ENCODE measurements at regions not wholly inside any gene's neighbourhood (a gene's known extent, or its start where the extent isn't known, plus 50 kb on each side); places are given as distances from the start of the nearest gene placed in this dataset.
A peak's percentile ranks its signal among the peaks of the same experiment; 100 is the strongest.

GRCh38 chr12:68446901-68447796 lies 115.0 kb upstream of the MDM1 start:
- ATAC-seq (replicated peaks in 6 of 8) = peak in 2 of 8 experiments; percentile 14 to 30
- Histone ChIP-seq H3K27ac (no peak overlapping the region), H3K4me1 (replicated peaks in 1 of 2) (peaks cover 0 to 5% of the 10 kb centered on the region in 2 donors), H3K4me3 (no peak overlapping the region)
- in situ Hi-C loops (cut with MboI; ENCODE audit: low pct_unique_long_range_greater_than_20kb in 2 of 9, low sequenced_read_pairs in 9 of 9, unreplicated experiment in 9 of 9) = no loop called here
- 12 to 100% (median 38%) methylated on average over 1 to 7 of the region's 7 CpGs for WGBS, 10 experiments

- in situ Hi-C loops (cut with MboI; ENCODE audit: low pct_unique_long_range_greater_than_20kb in 2 of 9, low sequenced_read_pairs in 9 of 9, unreplicated experiment in 9 of 9) = no loop called here
- Histone ChIP-seq H3K27ac (no peak overlapping the region), H3K4me1 (replicated peaks in 1 of 2) (peaks cover 0 to 5% of the 10 kb centered on the region in 2 donors), H3K4me3 (no peak overlapping the region)
- 31 to 100% (median 78%) methylated on average over 1 to 2 of the region's 2 CpGs; no CpG with 5 or more reads in 1 of the 10 experiments for WGBS, 10 experiments
- ATAC-seq (replicated peaks in 6 of 8) = no peak
These were observed 115.7 kb upstream of the MDM1 start for GRCh38 chr12:68447797-68448260.

GRCh38 chr12:68449196-68449595 lies 117.0 kb upstream of the MDM1 start:
- no peak for ATAC-seq (replicated peaks in 6 of 8)
- Histone ChIP-seq H3K4me3 (no peak overlapping the region), H3K27ac (no peak overlapping the region), H3K4me1 (replicated peaks in 1 of 2) (peaks cover 0 to 5% of the 10 kb centered on the region in 2 donors)
- 87 to 100% (median 96%) methylated on average over 1 to 2 of the region's 2 CpGs; no CpG with 5 or more reads in 1 of the 10 experiments for WGBS, 10 experiments
- in situ Hi-C loops (cut with MboI; ENCODE audit: low pct_unique_long_range_greater_than_20kb in 2 of 9, low sequenced_read_pairs in 9 of 9, unreplicated experiment in 9 of 9) = no loop called here

- in situ Hi-C loops (cut with MboI; ENCODE audit: low pct_unique_long_range_greater_than_20kb in 2 of 9, low sequenced_read_pairs in 9 of 9, unreplicated experiment in 9 of 9) = no loop called here
- no peak overlapping the region for H3K4me3 ChIP-seq
- ATAC-seq (replicated peaks in 6 of 8) = peak in 3 of 8 experiments; percentile 9 to 47 (median 23)
- H3K4me1 ChIP-seq (replicated peaks in 1 of 2) = peaks cover 0 to 5% of the 10 kb centered on the region in 2 donors
- H3K27ac ChIP-seq = no peak overlapping the region
- 0 to 95% (median 89%) methylated on average over 1 to 3 of the region's 3 CpGs; no CpG with 5 or more reads in 2 of the 10 experiments for WGBS, 10 experiments
These were observed 118.7 kb upstream of the MDM1 start for GRCh38 chr12:68450947-68451260.

GRCh38 chr12:68451261-68452077 lies 119.3 kb upstream of the MDM1 start:
- Histone ChIP-seq H3K4me1 (replicated peaks in 1 of 2) (peaks cover 0 to 5% of the 10 kb centered on the region in 2 donors), H3K4me3 (no peak overlapping the region), H3K27ac (no peak overlapping the region)
- in situ Hi-C loops (cut with MboI; ENCODE audit: low pct_unique_long_range_greater_than_20kb in 2 of 9, low sequenced_read_pairs in 9 of 9, unreplicated experiment in 9 of 9) = no loop called here
- ATAC-seq (replicated peaks in 6 of 8) = peak in 3 of 8 experiments; percentile 62 to 76 (median 63)
- WGBS, 10 experiments = 7 to 89% (median 58%) methylated on average over 2 to 6 of the region's 6 CpGs

GRCh38 chr12:68452078-68452715 lies 120.0 kb upstream of the MDM1 start:
- 0 to 100% (median 47%) methylated on average over 1 to 3 of the region's 3 CpGs for WGBS, 10 experiments
- in situ Hi-C loops (cut with MboI; ENCODE audit: low pct_unique_long_range_greater_than_20kb in 2 of 9, low sequenced_read_pairs in 9 of 9, unreplicated experiment in 9 of 9) = no loop called here
- no peak overlapping the region for H3K4me3 ChIP-seq
- no peak overlapping the region for H3K27ac ChIP-seq
- peak in 3 of 8 experiments; percentile 47 to 62 (median 49) for ATAC-seq (replicated peaks in 6 of 8)
- H3K4me1 ChIP-seq (replicated peaks in 1 of 2) = peaks cover 0 to 3% of the 10 kb centered on the region in 2 donors

- WGBS, 10 experiments = 13 to 90% (median 80%) methylated on average over 1 to 3 of the region's 3 CpGs; no CpG with 5 or more reads in 3 of the 10 experiments
- Histone ChIP-seq H3K27ac (no peak overlapping the region), H3K4me1 (replicated peaks in 1 of 2) (no peaks in the 10 kb centered on the region), H3K4me3 (no peak overlapping the region)
- ATAC-seq (replicated peaks in 6 of 8) = no peak
- in situ Hi-C loops (cut with MboI; ENCODE audit: low pct_unique_long_range_greater_than_20kb in 2 of 9, low sequenced_read_pairs in 9 of 9, unreplicated experiment in 9 of 9) = no loop called here
These were observed 121.1 kb upstream of the MDM1 start for GRCh38 chr12:68453278-68453677.

- H3K27ac ChIP-seq = no peak overlapping the region
- H3K4me3 ChIP-seq = no peak overlapping the region
- 40 to 100% (median 90%) methylated on average over 1 to 5 of the region's 5 CpGs; no CpG with 5 or more reads in 1 of the 10 experiments for WGBS, 10 experiments
- in situ Hi-C loops (cut with MboI; ENCODE audit: low pct_unique_long_range_greater_than_20kb in 2 of 9, low sequenced_read_pairs in 9 of 9, unreplicated experiment in 9 of 9) = no loop called here
- no peaks in the 10 kb centered on the region for H3K4me1 ChIP-seq (replicated peaks in 1 of 2)
- no peak for ATAC-seq (replicated peaks in 6 of 8)
These were observed 121.7 kb upstream of the MDM1 start for GRCh38 chr12:68453876-68454275.

GRCh38 chr12:68454892-68455291 lies 122.7 kb upstream of the MDM1 start:
- in situ Hi-C loops (cut with MboI; ENCODE audit: low pct_unique_long_range_greater_than_20kb in 2 of 9, low sequenced_read_pairs in 9 of 9, unreplicated experiment in 9 of 9) = no loop called here
- Histone ChIP-seq H3K27ac (no peak overlapping the region), H3K4me1 (replicated peaks in 1 of 2) (no peaks in the 10 kb centered on the region), H3K4me3 (no peak overlapping the region)
- ATAC-seq (replicated peaks in 6 of 8) = no peak
- WGBS, 10 experiments = 29 to 84% (median 75%) methylated on average over 1 to 3 of the region's 3 CpGs; no CpG with 5 or more reads in 1 of the 10 experiments

GRCh38 chr12:68455691-68456345 lies 123.7 kb upstream of the MDM1 start:
- Histone ChIP-seq H3K27ac (no peak overlapping the region), H3K4me1 (replicated peaks in 1 of 2) (no peaks in the 10 kb centered on the region), H3K4me3 (no peak overlapping the region)
- in situ Hi-C loops (cut with MboI; ENCODE audit: low pct_unique_long_range_greater_than_20kb in 2 of 9, low sequenced_read_pairs in 9 of 9, unreplicated experiment in 9 of 9) = no loop called here
- 20 to 100% (median 62%) methylated on average over 1 to 2 of the region's 2 CpGs; no CpG with 5 or more reads in 1 of the 10 experiments for WGBS, 10 experiments
- ATAC-seq (replicated peaks in 6 of 8) = no peak

GRCh38 chr12:68458866-68459265 lies 126.7 kb upstream of the MDM1 start:
- in situ Hi-C loops (cut with MboI; ENCODE audit: low pct_unique_long_range_greater_than_20kb in 2 of 9, low sequenced_read_pairs in 9 of 9, unreplicated experiment in 9 of 9) = no loop called here
- WGBS, 10 experiments = 92 to 100% (median 100%) methylated on average over 1 to 2 of the region's 2 CpGs

GRCh38 chr12:68460236-68460635 lies 128.1 kb upstream of the MDM1 start:
- H3K4me1 ChIP-seq (replicated peaks in 1 of 2) = no peaks in the 10 kb centered on the region
- no peak for ATAC-seq (replicated peaks in 6 of 8)
- 50 to 100% (median 85%) methylated on average over 1 of the region's 1 CpG; no CpG with 5 or more reads in 4 of the 10 experiments for WGBS, 10 experiments
- no peak overlapping the region for H3K4me3 ChIP-seq
- no peak overlapping the region for H3K27ac ChIP-seq
- in situ Hi-C loops (cut with MboI; ENCODE audit: low pct_unique_long_range_greater_than_20kb in 2 of 9, low sequenced_read_pairs in 9 of 9, unreplicated experiment in 9 of 9) = no loop called here

More at GRCh38 chr12:68458866-68459265, 126.7 kb upstream of the MDM1 start:
- Histone ChIP-seq H3K4me3 (no peak overlapping the region), H3K4me1 (replicated peaks in 1 of 2) (no peaks in the 10 kb centered on the region), H3K27ac (no peak overlapping the region)
- no peak for ATAC-seq (replicated peaks in 6 of 8)
